ENCODE measurements at regions not wholly inside any gene's neighbourhood (a gene's known extent, or its start where the extent isn't known, plus 50 kb on each side); places are given as distances from the start of the nearest gene placed in this dataset.

DNA sequence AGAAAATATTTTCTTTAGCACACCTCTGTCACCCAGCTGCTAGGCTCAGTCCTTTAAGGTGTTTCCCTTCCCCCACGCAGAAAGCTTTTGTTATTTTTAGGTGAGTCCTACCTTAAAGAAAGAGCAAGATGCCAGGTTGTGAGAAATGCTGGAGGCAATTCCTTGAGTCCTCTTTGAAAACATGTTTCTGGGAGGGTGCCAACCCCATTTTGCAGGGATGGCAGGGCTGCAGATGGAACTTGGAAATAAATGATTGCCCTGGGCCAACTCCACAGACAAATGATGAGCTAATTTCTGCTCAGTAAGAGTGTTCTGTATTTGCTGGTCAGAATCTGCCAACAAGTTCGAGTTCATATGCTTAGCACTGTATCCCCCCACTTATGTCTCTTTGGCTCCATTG lies 119.2 kb upstream of the RAB3GAP2 start:
- TF ChIP-seq, protein P1, sequence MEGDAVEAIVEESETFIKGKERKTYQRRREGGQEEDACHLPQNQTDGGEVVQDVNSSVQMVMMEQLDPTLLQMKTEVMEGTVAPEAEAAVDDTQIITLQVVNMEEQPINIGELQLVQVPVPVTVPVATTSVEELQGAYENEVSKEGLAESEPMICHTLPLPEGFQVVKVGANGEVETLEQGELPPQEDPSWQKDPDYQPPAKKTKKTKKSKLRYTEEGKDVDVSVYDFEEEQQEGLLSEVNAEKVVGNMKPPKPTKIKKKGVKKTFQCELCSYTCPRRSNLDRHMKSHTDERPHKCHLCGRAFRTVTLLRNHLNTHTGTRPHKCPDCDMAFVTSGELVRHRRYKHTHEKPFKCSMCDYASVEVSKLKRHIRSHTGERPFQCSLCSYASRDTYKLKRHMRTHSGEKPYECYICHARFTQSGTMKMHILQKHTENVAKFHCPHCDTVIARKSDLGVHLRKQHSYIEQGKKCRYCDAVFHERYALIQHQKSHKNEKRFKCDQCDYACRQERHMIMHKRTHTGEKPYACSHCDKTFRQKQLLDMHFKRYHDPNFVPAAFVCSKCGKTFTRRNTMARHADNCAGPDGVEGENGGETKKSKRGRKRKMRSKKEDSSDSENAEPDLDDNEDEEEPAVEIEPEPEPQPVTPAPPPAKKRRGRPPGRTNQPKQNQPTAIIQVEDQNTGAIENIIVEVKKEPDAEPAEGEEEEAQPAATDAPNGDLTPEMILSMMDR (conservative IDR thresholded peaks at IDR 0.05), result no peak
- TF ChIP-seq EZH2 (IDR thresholded peaks at IDR 0.05; ENCODE audit: low read depth), result no peak

All from PC-9 (cell line).